Ishikawa (cell line): ENCODE measurements at regions not wholly inside any gene's neighbourhood (a gene's known extent, or its start where the extent isn't known, plus 50 kb on each side); places are given as distances from the start of the nearest gene placed in this dataset.

Experiments used
- CEBPB ChIP-seq: IDR thresholded peaks from 2 replicates; pipeline ENCODE4 v1.6.1; 2012
- CREB1 ChIP-seq: IDR thresholded peaks from 2 replicates; pipeline ENCODE4 v1.6.1; 2012; ENCODE audit warnings: low read depth
- EP300 ChIP-seq: IDR thresholded peaks from 2 replicates; pipeline ENCODE4 v1.6.1; 2012; ENCODE audit warnings: borderline replicate concordance
- FOXM1 ChIP-seq: IDR thresholded peaks from 2 replicates; pipeline ENCODE4 v1.6.1; 2012; ENCODE audit warnings: low read depth, borderline replicate concordance
- MAX ChIP-seq: IDR thresholded peaks from 2 replicates; pipeline ENCODE4 v1.6.1; 2012
- NFIC ChIP-seq: IDR thresholded peaks from 2 replicates; pipeline ENCODE4 v1.6.1; 2012
- REST ChIP-seq: IDR thresholded peaks from 2 replicates; pipeline ENCODE4 v1.6.1; 2012; ENCODE audit warnings: low read depth, mild to moderate bottlenecking
- TAF1 ChIP-seq: IDR thresholded peaks from 2 replicates; pipeline ENCODE4 v1.6.1; 2012; ENCODE audit warnings: low read depth, mild to moderate bottlenecking
- YY1 ChIP-seq: IDR thresholded peaks from 2 replicates; pipeline ENCODE4 v1.6.1; 2012; ENCODE audit warnings: low read depth
- ZBTB7A ChIP-seq: IDR thresholded peaks from 2 replicates; pipeline ENCODE4 v1.6.1; 2012; ENCODE audit warnings: low read depth

- TF ChIP-seq MAX (no peak), REST (no peak), TAF1 (no peak), FOXM1 (no peak), NFIC (no peak), EP300 (no peak), YY1 (no peak), CEBPB (no peak), ZBTB7A (no peak), CREB1 (no peak)
These were observed 103.3 kb downstream of the METTL4 start for GRCh38 chr18:2468051-2468450.
